NOMO-1 treated with dmso at 0.1 percent for 144 hours (cell line): ENCODE measurements at regions not wholly inside any gene's neighbourhood (a gene's known extent, or its start where the extent isn't known, plus 50 kb on each side); places are given as distances from the start of the nearest gene placed in this dataset.
"Not testable (repeated sequence)": the region's sequence is repeated elsewhere in the genome, so short reads cannot be mapped to it uniquely, and the experiment has no call there.

Source experiments
- DNase-seq: peaks from one replicate; lab custom pipeline; 2025; ENCODE audit not compliant: unreplicated experiment; lab: John Stamatoyannopoulos, UW

DNA sequence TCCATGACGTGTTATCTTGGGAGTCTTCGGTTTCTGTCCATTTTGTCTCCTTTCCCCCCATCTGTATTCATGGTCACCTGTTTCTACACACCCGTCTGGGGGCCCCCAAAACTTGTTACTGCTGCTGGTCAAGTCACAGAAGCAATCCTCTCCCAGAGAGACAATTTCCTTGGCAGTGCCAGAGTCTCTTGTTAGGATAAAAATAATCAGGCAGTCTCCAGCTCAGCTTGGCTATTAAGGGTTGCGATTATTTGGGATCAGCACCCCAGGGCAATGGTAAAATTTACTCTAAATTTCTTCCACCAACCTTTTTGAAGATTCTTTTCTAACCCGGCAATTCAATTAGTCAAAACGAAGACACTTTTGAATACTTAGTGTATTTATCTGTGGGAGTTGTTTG is 229.1 kb upstream of the JARID2 start:
- no peak for DNase-seq

DNA sequence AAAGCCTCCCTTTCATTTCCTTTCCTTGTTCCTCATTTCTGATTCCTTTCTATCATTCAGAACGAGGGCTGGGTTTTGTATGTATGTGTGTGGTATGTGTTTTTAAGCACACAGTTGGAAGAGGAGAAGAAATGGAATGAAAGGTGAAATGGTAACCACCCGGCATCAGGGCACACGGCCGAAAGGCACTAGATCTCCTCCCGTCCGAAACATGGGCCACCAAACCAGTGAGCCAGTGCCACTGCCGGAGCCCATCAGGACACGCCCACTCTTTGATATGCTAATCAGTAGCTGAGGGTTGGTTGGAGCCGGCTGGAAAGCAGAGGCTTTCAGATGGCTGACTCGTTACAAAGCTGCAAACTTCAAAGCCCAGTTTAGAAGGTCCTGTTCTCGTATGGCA is 228.6 kb upstream of the JARID2 start:
- peak; percentile 53 for DNase-seq

GRCh38 chr6:15017803-15018202 is 228.1 kb upstream of the JARID2 start:
- no peak for DNase-seq

- DNase-seq: no peak
These were observed 225.6 kb upstream of the JARID2 start for GRCh38 chr6:15020119-15020770.

DNA sequence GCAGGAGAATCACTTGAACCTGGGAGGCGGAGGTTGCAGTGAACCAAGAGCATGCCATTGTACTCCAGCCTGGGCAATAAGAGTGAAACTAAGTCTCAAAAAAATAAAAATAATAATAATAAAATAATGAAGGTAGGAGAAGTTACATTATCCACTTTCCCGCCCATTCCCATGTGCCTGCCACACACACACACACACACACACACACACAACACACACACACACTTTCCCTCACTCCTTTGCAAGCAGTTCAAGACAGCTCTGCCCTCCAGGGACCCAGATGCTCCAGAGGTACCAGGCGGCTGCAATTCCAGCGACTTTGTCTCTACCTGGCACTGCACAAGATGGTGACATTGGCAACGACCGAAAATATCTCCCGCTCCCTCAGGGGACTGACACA is 224.8 kb upstream of the JARID2 start:
- DNase-seq: no peak

- not testable (repeated sequence) for DNase-seq
These were observed 222.9 kb upstream of the JARID2 start for GRCh38 chr6:15023018-15023417.

- no peak for DNase-seq
These were observed 222.4 kb upstream of the JARID2 start for GRCh38 chr6:15023448-15023847.

DNA sequence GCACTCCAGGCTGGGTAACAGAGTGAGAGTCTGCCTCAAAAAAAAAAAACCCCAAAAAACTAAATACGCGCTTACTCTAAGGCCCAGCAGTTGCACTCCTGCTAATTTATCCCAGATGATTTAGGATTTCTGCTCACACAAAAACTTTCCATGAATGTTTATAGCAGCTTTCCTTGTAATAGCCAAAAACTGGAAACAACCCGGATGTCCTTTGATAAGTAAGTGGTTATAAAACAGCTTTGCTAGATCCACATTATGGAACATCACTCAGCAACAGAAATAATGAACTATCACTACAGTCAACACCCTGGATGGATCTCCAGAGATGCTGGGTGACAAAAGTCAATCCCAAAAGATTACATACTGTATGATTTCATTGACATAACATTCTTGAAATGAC is 220.4 kb upstream of the JARID2 start:
- DNase-seq: no peak

- DNase-seq: no peak
These were observed 219.0 kb upstream of the JARID2 start for GRCh38 chr6:15026832-15027231.

DNA sequence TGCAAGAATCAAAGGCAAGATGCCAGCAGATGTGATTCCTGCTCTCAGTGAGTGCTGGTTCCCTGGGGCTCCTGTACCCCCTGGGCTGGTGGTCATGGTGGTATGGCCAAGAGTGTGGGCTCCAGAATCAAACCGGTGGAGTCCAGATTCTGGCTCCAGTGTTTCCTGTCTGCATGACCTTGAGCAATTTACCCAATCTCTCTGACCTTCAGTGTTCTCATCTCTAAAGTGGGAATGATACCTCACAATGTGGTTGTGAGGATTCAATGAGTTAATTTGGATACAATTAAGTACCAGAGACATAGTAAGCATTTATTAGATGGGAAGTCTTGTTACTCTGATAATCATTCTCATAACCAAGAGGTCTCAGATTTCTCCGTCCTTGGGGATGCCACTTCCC is 218.4 kb upstream of the JARID2 start:
- no peak for DNase-seq

DNA sequence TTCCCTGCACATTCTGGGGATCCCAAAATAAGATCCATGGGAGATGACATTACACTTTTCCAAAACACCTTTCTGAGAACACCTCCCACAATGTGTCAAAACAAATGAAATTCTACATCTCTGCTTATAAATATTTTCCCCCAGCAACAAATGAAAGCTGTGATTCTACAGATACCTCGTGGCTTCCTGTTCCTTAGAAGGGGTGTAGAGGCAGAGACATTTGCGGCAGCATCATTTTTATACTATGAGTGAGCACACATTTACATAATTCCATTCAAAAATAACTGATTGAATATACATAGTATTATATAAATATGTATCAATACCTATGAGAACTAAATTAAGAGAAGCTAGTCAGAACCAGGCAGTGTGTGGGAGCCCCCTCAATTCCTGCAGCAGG is 213.9 kb upstream of the JARID2 start:
- DNase-seq: no peak

DNA sequence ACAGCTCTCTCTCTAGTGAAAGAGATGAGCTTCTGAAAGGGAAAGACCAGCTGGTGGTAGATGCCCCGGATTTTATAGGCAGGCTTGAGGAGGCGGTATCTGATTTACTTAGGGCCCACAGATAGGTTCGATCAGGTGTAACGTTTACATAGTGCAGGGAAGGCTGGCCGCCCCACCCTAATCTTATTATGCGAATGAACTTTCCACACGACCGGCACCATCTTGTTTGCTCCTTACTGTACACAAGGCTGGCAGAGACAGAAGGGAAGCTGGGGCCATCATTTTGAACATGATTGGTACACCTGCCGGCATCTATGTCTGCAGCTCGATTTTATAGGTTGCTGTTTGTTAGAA is 212.0 kb upstream of the JARID2 start:
- no peak for DNase-seq

DNA sequence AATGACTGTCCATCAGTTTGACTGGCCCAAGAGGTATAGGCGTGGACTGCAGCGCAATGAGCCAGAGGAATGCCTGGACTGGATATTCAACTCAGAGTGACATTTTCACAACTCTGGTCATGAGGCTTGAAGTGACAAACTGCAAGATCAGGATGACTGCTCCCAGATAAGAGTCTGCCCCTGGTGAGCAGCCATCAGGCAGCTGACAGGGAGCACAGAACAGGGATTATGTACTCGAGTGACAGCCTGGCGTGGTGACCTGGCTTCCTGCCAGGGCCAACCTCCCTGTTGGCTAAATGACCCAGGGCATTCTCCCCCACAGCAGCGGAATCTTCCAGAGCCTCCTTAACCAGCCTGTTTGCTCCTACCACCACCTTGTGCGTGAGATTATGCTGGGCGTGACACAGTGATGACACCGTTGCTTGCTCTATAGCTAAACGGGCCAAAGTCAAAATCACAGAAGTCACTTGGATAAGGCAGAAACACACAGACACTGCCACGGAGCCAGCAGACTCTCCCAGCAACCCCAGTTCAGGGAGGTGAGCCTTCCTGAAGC is 209.1 kb upstream of the JARID2 start:
- DNase-seq: no peak

DNA sequence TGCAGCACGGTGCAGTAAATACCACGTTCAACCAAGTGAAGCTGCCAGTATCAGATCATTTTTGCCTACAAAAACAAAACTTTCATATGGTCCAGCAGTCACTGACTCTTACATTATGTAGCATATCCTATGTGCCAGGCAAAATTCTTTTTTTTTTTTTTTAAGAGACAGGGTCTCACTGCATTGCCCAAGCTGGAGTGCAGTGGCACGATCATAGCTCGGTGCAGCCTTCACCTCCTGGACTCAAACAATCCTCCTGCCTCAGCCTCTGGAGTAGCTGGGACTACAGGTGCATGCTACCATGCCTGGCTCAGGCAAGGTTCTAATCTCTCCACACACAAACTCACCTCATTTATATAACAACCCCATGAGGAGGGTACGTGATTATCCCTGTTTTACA is 208.6 kb upstream of the JARID2 start:
- DNase-seq: no peak

- DNase-seq: no peak
These were observed 207.7 kb upstream of the JARID2 start for GRCh38 chr6:15038013-15038791.

DNA sequence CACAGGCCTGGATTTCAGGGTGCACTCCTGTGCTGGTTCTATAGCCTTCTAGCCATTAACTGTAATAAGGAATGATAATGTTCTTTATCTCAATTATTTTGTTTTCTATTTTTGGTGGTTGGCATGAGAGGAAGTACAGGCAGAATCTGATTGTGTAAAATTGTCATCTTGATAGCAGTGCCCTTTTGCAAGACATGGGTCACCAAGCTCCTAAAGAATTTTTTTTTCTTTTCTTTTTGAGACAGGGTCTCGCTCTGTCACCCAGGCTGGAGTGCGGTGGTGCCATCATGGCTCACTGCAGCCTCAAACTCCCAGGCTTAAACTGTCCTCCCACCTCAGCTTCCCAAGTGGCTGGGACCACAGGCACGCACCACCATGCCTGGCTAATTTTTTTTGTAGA is 206.7 kb upstream of the JARID2 start:
- DNase-seq: no peak

- DNase-seq: no peak
These were observed 202.9 kb upstream of the JARID2 start for GRCh38 chr6:15042938-15043337.

- DNase-seq: no peak
These were observed 201.6 kb upstream of the JARID2 start for GRCh38 chr6:15044146-15044882.

DNA sequence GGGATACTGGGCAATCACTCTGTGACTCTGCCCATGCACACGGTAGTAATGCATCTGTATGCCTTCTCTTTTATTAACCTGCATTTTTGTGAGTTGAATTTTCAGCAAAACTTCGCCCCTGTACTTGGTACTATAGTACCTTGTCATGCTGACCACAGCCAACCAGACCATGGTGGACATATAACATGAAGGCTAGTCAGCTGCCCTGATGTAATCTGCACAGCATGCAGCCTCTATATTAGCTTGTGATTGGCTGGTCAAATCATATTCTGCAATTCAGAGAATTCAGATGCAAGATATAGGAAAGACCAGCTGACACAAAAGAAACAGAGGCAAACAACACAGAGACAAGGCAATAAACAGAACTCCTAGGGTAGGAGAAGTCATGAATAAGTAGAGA is 200.9 kb upstream of the JARID2 start:
- DNase-seq: no peak

DNA sequence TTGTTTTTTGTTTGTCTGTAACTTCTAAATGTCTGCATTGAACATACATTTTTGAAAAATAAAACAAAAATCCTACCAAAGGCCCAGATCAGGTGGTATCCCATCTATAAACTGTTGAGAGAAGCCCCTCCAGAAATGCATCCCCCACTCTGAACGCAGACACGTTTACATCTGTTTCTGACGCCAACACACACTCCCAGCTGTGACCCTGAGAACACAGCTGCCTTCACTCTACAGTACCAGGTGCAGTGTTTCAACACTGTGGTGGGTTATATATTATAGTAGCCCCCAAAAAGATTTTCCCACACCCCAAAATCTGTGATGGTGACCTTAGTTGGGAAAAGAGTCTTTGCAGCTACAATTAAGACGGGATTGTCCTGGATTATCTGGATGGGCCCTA is 199.1 kb upstream of the JARID2 start:
- DNase-seq: no peak

DNA sequence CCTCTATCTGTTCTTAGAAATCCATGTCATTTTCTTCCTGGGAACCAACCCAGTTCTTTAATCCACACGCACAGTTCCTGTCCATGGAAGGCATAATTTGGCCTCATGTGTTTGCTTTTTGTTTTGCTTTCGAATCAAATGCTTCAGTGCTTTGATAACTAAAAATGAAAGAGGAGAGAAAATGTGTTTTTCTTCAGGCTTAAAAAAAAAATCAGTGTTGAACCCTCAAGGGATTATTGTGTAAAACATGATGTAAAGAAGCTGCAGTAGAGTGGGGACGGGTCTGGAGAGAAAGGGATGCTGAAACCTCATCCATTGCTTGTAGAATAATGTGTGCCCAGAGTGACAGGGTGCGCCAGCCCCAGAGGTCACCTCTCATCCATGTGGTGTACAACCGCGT is 197.5 kb upstream of the JARID2 start:
- DNase-seq: no peak
